ENCODE measurements at regions not wholly inside any gene's neighbourhood (a gene's known extent, or its start where the extent isn't known, plus 50 kb on each side); places are given as distances from the start of the nearest gene placed in this dataset.

- no peak for DNase-seq
These were observed 387.6 kb upstream of the SPRED2 start for GRCh38 chr2:65819963-65820362.

DNA sequence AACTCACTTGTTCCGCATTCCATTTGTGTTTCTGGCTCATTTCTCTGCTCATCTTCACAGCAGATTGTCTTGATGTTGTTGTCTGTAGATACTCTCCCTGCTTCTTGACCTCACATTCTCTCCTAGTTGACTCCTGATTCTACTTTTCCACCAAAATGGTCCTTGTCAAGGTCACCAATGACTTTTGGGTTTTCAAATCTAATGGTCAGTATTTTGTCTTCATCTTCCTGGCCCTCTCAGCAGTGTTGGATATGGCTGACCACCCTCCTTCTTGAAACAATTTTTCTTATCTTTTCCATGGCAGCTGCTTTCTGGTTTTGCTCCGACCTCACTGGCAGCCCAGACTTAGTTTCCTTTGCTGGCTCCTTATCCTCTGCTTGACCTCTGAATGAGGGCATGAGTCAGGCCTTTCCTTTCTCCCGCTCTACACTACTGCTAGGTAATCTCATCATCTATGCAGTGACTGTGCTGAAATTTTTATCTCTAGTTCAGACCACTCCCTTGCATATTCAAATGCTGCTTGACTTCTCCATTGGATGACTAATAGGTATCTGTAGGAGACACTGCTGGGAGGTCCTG lies 386.6 kb upstream of the SPRED2 start:
- no peak for DNase-seq

GRCh38 chr2:65813631-65814173 lies 381.3 kb upstream of the SPRED2 start:
- DNase-seq: no peak

- DNase-seq: no peak
These were observed 380.5 kb upstream of the SPRED2 start for GRCh38 chr2:65812887-65813286.

GRCh38 chr2:65807942-65808341 lies 375.5 kb upstream of the SPRED2 start:
- DNase-seq: no peak

DNA sequence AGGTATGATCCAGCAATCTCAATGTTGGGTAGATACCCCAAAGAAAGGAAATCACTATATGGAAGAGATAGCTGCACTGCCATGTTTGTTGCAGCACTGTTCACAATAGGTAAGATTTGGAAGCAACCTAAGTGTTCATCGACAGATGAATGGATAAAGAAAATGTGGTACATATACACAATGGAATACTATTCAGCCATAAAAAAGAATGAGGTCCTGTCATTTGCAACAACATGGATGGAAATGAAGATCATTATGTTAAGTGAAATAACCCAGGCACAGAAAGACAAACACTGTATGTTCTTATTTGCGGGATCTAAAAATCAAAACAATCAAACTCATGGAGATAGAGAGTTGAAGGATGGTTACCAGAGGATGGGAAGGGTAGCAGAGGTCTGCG lies 372.4 kb upstream of the SPRED2 start:
- no peak for DNase-seq

DNA sequence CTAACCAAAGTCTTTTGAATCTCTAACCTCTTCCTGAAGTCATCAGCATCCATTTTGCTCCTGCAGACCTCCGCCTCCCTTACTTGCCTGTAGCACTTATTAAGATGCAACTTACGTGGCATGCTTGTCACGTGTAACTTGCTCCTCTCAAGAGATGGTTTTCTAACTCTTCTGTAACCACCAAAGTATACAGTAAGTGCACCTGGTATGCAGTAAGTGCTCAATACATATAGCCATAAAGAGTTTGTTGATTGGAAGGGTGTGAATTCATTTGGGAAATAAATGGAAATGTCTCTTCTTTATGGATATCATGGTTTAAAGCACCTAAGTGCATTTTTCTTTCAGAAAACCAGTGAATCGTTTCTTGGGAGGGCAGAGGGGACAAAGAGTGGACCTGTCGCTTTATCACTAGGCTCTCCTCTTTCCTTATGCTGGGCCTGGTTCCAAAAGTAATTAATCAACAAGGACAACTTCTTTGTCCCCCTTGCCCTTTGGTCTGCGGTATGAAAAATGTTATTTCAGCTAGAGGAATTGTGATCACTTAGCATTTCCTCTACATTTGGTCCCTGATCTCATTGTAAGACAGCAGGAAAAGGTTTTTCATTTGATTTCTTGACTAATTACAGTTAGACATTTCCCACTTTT lies 370.0 kb upstream of the SPRED2 start:
- no peak for DNase-seq

DNA sequence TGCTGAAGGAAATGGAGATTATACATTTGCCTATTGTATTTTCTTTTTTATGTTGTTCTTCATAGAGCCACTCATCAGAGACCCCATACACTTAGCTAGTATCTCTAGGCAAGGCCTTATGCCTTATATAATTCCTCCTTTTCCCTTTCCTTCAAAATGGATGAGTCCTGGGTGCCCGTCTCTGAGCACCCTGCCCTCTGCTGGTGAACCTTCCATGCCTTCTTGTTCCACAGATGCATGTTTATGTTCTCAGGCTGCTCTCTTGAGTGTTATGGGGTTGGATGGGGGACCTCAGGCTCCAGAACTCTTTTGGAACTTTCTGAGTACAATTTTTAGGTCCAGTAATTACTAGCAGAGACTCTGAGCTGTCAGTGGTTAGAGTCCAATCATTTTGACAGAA lies 368.6 kb upstream of the SPRED2 start:
- DNase-seq: no peak

DNA sequence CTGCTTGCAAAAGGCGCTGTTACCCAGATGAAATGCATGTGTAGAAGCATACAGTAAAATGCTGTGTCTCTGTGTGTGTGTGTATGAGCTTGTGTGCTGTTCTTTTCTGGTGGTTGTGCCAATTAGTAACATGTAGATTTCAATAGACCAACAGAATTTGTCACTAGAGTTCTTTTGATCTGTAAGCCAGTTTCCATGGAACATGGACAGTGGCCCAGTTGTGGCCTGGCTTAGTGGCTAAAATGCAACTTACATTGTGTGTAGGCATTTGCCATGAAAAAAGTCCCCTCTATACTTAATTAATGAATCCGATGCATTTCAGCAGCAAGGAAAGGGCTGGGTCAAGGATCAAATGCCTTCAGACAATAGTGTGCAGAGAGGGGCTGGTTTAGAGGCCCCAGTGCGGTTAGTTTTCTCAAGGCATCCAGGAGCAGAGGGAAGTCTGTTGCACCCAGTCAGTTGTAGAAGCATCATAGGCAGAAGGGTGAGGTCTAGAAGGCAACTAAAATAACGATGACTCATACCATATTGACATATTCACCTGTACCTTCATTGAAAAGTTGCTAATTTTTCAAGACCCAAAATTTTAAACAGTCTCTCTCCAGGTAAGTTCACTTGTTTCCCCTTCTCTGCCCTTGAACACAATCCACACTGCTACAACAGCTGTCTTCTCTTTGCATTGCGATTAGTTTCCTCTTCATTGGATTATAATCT lies 366.9 kb upstream of the SPRED2 start:
- DNase-seq: no peak

GRCh38 chr2:65798641-65799040 lies 366.2 kb upstream of the SPRED2 start:
- no peak for DNase-seq

GRCh38 chr2:65794994-65795393 lies 362.6 kb upstream of the SPRED2 start:
- no peak for DNase-seq

DNA sequence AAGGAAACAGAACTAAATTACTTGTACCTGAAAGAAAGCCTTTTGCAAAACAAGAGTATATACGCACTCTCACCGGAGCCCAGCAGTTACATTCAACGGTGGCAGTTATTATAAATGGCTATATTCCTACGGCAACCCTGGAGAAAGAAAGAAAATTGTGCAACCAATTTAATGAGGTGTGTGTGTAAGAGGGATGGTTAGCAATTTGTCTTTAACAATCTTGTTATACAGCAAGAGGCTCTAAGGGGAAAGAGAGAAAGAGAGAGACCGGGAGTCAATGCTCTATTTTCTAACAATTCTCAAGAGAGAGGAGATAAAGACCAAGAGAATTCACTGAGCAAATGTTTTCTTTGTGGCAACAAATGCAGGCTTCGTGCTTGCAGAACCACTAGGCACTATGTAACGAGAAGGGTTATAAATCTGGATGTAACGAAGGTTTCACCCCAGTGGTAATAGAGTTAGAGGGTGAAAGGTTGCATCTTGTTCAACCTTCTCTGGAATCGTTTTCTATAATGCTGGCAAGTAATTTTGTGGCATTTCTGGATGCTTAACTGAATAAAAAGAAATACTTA lies 359.1 kb upstream of the SPRED2 start:
- DNase-seq: no peak

GRCh38 chr2:65790676-65790935 lies 358.2 kb upstream of the SPRED2 start:
- no peak for DNase-seq

DNA sequence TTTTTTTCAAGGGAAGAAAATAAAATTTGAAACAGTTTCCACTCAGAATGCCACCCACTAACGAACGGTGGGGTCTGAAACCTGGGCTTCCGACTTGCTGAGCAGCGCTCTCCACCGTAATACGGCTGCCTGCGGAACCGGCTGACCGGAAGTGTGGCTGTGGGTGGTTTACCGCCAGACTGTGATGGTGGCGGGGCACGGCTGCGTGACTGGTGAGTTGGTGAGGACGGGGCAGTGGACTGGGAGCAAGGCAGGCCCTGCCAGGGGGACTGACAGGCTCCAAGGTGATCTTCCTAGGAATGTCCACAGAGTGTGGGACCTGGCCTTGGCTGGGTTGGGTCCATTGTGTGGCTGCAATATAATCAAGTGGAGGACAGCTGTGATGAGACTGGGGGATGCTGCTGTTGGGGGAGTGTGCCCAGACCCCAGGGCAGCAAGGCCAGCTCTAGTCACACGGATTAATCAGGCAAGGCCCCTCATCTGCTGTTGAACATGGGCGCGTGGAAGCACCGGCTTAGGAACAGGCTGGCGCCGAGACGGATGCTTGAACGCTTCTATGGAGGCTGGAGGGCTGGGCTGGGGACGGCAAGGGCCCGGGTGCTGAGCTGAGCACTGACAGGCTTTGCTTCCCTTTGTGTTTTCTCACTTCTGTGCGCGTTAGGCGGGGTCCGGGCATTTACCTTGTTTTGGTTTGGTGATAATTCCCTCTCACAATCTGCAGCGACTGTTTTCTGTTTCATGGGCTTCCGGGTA lies 357.7 kb upstream of the SPRED2 start:
- DNase-seq: no peak

- DNase-seq: no peak
These were observed 356.2 kb upstream of the SPRED2 start for GRCh38 chr2:65788556-65788955.

DNA sequence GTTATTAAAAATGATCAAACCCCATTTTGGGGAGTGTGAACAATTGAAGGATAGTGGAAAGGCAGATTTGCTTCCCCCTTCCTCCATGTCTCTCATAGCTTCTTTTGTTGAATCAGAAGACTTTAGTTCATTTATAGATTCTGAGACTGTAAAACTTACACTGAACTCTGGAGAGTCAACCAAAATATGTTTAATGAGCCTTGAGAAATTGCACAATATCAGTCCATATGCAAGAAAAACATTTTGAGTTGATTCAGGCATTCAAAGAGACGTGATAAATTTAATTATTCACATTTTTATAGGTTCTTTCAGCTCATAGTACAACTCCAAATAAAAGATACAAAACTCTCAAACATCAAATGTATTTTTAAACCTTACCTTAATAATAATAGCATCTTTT lies 354.4 kb upstream of the SPRED2 start:
- no peak for DNase-seq

GRCh38 chr2:65786007-65786717 lies 353.8 kb upstream of the SPRED2 start:
- no peak for DNase-seq

GRCh38 chr2:65782996-65783650 lies 350.7 kb upstream of the SPRED2 start:
- DNase-seq: no peak

GRCh38 chr2:65782186-65782585 lies 349.8 kb upstream of the SPRED2 start:
- no peak for DNase-seq

DNA sequence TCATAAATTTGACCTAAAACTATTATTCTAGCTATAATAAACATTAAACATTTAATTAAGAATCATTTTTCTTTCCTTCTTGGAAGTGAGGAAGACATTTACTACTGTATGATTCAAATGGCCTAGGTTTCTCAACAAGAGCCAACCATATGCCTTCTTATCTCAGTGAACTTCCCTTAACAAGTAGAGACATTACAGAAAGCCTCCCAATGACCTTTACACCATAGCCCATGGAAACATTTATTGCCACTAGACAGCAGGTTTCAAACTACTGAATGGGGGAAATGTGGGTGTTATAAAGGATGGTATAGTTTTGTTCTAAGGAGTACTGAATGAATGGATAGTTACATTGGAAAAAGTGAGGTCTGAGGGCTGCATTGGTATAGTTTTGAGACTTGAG lies 349.4 kb upstream of the SPRED2 start:
- no peak for DNase-seq

- DNase-seq: no peak
These were observed 346.6 kb upstream of the SPRED2 start for GRCh38 chr2:65779021-65779420.

DNA sequence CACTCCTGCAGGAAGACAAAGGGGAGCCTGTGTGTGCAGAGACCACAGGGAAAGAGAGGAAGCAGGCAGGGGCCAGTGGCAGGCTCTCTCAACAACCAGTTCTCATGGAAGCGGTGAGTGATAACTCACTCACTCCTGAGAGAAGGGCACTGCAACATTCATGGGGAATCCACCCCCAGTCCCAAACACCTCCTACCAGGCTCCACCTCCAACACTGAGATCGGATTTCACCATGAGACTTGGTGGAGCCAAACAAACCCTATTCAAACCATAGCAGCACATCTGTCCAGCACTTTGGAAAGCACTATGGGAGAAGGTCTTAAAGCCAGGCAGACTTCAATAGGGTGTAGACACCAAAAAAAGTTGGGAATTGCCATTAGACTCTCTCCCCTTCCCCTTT lies 345.7 kb upstream of the SPRED2 start:
- no peak for DNase-seq
